ENCODE measurements at regions not wholly inside any gene's neighbourhood (a gene's known extent, or its start where the extent isn't known, plus 50 kb on each side); places are given as distances from the start of the nearest gene placed in this dataset.

DNA sequence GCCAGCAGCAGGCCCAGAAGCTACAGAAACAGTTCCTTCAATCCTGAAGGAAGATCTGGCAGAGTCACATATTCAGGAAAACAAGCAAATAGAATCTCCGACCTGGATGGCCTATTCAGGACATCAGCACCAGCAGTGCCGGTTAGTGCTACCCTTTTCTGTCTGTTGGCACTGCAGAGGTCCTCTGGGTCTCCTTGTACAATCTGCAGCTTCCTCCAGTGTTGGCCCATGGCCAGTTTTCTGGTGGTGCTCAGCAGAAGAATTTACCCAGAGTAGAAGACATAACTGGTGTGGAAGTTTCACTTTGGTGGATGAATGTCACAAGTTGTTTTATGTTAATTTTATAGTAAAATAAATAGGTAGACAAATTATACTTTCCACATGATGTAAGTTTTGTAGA, 498.1 kb downstream of the COG6 start:
- Histone ChIP-seq H3K27ac (ENCODE audit: extremely low read depth, low read depth, low read length) (no peak overlapping the region), H3K36me3 (ENCODE audit: control insufficient read depth in 2 of 2, insufficient read depth in 1 of 2, low read length in 2 of 2) (no peaks in the 10 kb centered on the region), H3K4me3 (ENCODE audit: low read depth, low read length) (no peak overlapping the region), H3K9me3 (ENCODE audit: control insufficient read depth, insufficient read depth, low read depth, low read length) (no peaks in the 10 kb centered on the region), H3K4me1 (ENCODE audit: control insufficient read depth, insufficient read depth, low read length) (no peaks in the 10 kb centered on the region)
- ChIA-PET CTCF (no interaction called here), POLR2A (no interaction called here)
- TF ChIP-seq TRIM28 (IDR thresholded peaks at IDR 0.05; ENCODE audit: borderline replicate concordance, low read length) (no peak), ZNF16 (tag by site-specific recombination; IDR thresholded peaks at IDR 0.05; ENCODE audit: low read depth) (no peak), SETDB1 (IDR thresholded peaks at IDR 0.05; ENCODE audit: insufficient read length, low read length) (no peak), ZFP69B (tag by site-specific recombination; IDR thresholded peaks at IDR 0.05) (no peak), ZNF501 (tag by site-specific recombination; IDR thresholded peaks at IDR 0.05) (no peak), ZNF473 (tag by site-specific recombination; IDR thresholded peaks at IDR 0.05) (no peak), ZXDB (tag by site-specific recombination; IDR thresholded peaks at IDR 0.05) (no peak), BCL11B (tag by site-specific recombination; IDR thresholded peaks at IDR 0.05; ENCODE audit: low read depth) (no peak), YY1 (tag by site-specific recombination; IDR thresholded peaks at IDR 0.05) (no peak), ZBTB1 (tag by site-specific recombination; IDR thresholded peaks at IDR 0.05) (no peak)

DNA sequence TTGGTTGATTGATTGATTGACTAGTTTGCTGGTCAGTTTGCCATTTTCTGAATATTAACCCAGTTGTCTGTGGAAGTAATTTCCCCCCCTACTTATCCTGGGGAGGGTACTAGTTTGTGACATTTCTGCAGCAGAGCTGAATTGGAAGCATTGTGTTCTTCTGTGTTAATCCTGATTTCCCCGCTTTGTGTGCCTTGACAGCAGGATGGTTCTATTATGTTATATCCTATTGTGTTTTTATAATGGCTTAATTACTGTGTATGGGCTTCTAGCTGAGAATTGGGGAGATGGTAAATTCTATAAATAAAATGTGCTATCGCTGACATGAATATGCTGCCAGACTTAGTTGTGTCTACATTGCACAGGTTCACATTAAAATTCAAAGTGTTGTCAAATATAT, 499.7 kb downstream of the COG6 start:
- TF ChIP-seq ZNF121 (tag by site-specific recombination; IDR thresholded peaks at IDR 0.05) (no peak), ZNF677 (tag by site-specific recombination; IDR thresholded peaks at IDR 0.05) (no peak)
- TF ChIP-seq, protein P1, sequence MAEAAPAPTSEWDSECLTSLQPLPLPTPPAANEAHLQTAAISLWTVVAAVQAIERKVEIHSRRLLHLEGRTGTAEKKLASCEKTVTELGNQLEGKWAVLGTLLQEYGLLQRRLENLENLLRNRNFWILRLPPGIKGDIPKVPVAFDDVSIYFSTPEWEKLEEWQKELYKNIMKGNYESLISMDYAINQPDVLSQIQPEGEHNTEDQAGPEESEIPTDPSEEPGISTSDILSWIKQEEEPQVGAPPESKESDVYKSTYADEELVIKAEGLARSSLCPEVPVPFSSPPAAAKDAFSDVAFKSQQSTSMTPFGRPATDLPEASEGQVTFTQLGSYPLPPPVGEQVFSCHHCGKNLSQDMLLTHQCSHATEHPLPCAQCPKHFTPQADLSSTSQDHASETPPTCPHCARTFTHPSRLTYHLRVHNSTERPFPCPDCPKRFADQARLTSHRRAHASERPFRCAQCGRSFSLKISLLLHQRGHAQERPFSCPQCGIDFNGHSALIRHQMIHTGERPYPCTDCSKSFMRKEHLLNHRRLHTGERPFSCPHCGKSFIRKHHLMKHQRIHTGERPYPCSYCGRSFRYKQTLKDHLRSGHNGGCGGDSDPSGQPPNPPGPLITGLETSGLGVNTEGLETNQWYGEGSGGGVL (tag by site-specific recombination; IDR thresholded peaks at IDR 0.05), result no peak

DNA sequence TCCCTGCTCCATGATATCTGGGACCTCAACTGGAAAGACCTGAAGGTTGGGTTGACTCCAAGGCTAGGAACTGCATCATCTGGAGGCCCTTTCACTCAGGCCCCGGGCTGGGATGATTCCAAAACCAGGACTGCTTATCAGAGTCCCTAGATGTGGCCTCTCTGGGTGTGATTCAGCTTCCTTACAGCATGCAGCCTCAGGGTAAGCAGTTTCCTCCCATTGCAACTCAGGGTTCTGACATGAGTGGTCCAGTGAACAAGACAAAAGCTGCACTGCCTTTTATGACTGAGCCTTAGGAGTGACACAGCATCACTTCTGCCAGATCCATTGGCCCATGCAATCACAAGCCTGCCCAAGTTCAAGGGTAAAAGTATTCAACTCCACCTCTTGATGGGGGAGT, 502.8 kb downstream of the COG6 start:
- Histone ChIP-seq H3K4me3 (ENCODE audit: low read depth, low read length) (no peak overlapping the region), H3K4me1 (ENCODE audit: control insufficient read depth, insufficient read depth, low read length) (no peaks in the 10 kb centered on the region), H3K27ac (ENCODE audit: extremely low read depth, low read depth, low read length) (no peak overlapping the region), H3K9me3 (ENCODE audit: control insufficient read depth, insufficient read depth, low read depth, low read length) (no peaks in the 10 kb centered on the region), H3K36me3 (ENCODE audit: control insufficient read depth in 2 of 2, insufficient read depth in 1 of 2, low read length in 2 of 2) (no peaks in the 10 kb centered on the region)
- ChIA-PET POLR2A (no interaction called here), CTCF (no interaction called here)
- no peak for TF ChIP-seq GLI4 (tag by site-specific recombination; IDR thresholded peaks at IDR 0.05)
- TF ChIP-seq WT1 (tag by site-specific recombination; IDR thresholded peaks at IDR 0.05), result no peak
- TF ChIP-seq ZNF561 (tag by site-specific recombination; IDR thresholded peaks at IDR 0.05; ENCODE audit: borderline replicate concordance), result no peak
- TF ChIP-seq OVOL3 (tag by site-specific recombination; IDR thresholded peaks at IDR 0.05), result no peak
- TF ChIP-seq GLIS2 (tag by site-specific recombination; IDR thresholded peaks at IDR 0.05), result no peak
- TF ChIP-seq ZNF600 (tag by site-specific recombination; IDR thresholded peaks at IDR 0.05), result no peak
- TF ChIP-seq ZNF174 (tag by site-specific recombination; IDR thresholded peaks at IDR 0.05), result no peak
- no peak for TF ChIP-seq HOXD13 (CRISPR knock-in tag; IDR thresholded peaks at IDR 0.05; ENCODE audit: borderline replicate concordance)
- no peak for TF ChIP-seq ZNF610 (tag by site-specific recombination; IDR thresholded peaks at IDR 0.05; ENCODE audit: borderline replicate concordance)
- TF ChIP-seq OSR2 (tag by site-specific recombination; IDR thresholded peaks at IDR 0.05), result no peak
- TF ChIP-seq ZEB2 (tag by site-specific recombination; IDR thresholded peaks at IDR 0.05), result no peak

More for the DNA sequence above, 499.7 kb downstream of the COG6 start:
- no peaks in the 10 kb centered on the region for H3K36me3 ChIP-seq (ENCODE audit: control insufficient read depth in 2 of 2, insufficient read depth in 1 of 2, low read length in 2 of 2)
- CTCF ChIA-PET, result interaction anchor here (0.5 to 0.6 kb wide), 2 partner anchors 230 to 900 kb away, joined by 3 read pairs; no protein-coding TSS in a partner anchor
- no peak overlapping the region for H3K27ac ChIP-seq (ENCODE audit: extremely low read depth, low read depth, low read length)
- no peaks in the 10 kb centered on the region for H3K9me3 ChIP-seq (ENCODE audit: control insufficient read depth, insufficient read depth, low read depth, low read length)
- no peak overlapping the region for H3K4me3 ChIP-seq (ENCODE audit: low read depth, low read length)
- POLR2A ChIA-PET, result no interaction called here
- H3K4me1 ChIP-seq (ENCODE audit: control insufficient read depth, insufficient read depth, low read length), result no peaks in the 10 kb centered on the region
